GM21515 (cell line): ENCODE measurements at regions not wholly inside any gene's neighbourhood (a gene's known extent, or its start where the extent isn't known, plus 50 kb on each side); places are given as distances from the start of the nearest gene placed in this dataset.

Experiments used
- ATAC-seq: cut with Tn5 transposase; IDR thresholded peaks from one replicate; pipeline ENCODE4 v1.9.1; 2021; ENCODE audit not compliant: unreplicated experiment

GRCh38 chr7:114755856-114756255 is 166.0 kb upstream of the MDFIC start:
- no peak for ATAC-seq

DNA sequence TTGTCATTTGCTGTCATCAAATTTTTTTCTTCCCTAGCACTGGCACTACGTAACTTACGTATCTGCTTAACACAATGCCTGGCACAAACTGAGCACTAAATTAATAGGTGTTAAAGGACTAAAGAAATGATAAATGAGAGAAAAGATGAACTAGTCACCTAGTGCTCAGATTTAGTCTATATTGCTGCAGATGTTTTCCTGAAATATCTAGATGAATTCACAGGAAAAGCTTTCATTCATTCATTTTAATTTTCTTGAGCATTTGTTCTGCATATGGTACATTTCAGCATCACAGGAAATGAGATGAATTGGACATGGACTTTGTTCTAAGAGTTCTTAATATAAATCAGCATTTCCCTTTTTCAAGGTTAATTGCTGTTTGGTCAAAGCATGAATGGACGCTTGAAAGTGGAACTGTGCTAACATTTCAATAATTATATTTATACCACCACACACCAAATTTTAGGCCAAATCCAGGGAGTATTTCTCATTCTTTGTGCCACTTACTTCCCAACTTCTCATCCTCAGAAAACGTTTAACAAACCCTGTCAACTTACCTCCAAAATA is 163.2 kb upstream of the MDFIC start:
- ATAC-seq = no peak

DNA sequence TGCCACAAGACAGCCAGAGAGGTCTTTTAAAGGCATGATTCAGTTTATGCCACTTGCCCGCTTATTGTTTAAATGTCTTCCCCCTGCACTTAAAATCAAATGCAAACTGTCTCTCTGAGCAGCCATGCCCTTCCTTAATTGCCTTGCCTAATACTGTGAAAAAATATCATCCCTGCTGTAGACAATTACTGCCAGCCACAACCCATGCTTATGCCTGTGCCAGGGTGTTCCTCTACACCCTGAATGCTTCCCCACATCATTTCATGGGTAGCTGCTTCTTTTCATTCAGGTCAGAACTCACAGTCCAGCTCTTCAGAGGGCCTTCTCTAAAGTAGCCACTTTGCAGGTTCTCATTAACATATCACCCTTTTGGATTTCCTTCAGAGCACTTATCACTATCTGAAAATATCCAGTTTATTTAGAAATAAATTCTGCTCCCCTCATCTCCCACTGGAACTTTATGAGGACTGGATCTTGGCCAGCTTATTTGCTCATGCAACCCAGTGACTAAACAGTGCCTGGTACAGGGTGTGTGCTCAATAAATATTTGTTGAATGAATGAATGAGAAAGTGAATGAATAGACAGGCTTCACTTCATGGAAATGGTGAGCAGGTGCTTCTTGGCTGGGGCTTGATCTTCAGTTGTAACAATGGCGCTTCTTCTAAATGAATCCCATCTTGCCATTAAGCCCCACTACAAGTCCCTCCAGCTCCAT is 162.4 kb upstream of the MDFIC start:
- ATAC-seq = no peak

- no peak for ATAC-seq
Measured at GRCh38 chr7:114760477-114760876, 161.4 kb upstream of the MDFIC start.

GRCh38 chr7:114761973-114762372 is 159.9 kb upstream of the MDFIC start:
- no peak for ATAC-seq

DNA sequence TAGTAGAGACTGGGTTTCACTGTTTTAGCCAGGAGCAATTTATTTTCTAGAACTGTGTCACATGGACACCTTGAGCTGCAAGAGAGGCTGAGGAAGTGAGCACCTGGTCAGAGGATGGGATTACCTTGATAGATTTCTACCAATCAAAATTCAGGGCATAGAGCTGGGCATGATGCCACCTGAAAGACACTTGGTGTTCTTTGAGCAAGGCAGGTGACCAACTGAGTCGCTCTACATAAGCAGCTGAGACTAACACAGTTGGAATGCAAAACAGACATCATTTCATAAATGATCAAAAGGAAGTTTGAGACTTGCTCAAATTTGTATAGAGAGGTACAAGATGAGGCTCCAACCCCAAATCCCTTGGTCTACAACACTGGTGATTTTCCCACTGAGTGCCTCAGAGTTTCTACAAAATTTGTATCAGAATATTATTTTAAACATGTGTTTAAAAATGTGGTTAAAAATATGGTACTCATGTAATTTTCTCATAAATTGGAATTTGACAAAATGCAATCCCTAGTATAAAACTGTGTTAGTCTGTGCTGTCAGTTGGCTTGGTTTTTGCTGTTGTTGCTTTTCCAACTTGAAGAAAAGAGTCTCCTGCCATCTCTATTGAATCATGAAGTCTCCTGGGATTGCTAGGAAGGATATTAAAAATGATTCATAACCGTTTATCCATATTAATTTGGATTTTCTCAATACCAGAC is 156.4 kb upstream of the MDFIC start:
- no peak for ATAC-seq

DNA sequence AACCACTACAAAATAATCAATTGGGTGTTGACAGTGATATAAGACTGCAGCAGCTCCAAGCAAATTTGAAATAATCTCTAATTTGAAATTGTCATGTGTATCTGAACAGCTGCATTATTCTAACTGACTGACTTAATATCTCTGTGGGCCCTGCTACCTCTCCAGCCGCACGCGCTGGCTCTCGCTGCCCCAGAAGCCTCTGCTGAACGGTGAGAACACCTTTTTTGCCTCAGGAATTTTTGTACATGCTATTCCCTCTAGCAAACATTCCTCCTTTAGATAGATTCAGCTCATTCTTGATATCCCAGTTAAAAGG is 155.9 kb upstream of the MDFIC start:
- no peak for ATAC-seq

- no peak for ATAC-seq
Measured at GRCh38 chr7:114777288-114777687, 144.6 kb upstream of the MDFIC start.

GRCh38 chr7:114783508-114783907 is 138.4 kb upstream of the MDFIC start:
- ATAC-seq = no peak

- no peak for ATAC-seq
Measured at GRCh38 chr7:114784177-114784576, 137.7 kb upstream of the MDFIC start.

DNA sequence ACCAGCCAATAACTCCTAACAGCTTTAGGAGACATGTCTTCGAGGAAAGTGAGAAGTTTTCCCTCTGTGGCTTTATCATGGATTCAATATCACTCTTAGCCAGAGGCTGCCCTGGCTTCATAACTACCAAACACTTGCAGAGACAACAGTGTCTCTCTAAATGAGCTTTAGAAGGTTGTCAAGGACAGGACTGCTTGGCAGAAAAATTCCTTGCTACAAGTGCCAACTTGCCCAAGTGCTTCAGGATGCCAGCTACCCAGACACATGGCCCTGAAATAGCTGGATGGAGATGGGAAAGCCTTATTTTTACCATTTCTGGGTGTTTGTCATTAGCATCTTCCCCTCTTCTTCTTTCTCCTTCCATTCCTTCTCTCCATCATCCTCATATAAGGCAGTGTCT is 137.1 kb upstream of the MDFIC start:
- ATAC-seq = no peak

DNA sequence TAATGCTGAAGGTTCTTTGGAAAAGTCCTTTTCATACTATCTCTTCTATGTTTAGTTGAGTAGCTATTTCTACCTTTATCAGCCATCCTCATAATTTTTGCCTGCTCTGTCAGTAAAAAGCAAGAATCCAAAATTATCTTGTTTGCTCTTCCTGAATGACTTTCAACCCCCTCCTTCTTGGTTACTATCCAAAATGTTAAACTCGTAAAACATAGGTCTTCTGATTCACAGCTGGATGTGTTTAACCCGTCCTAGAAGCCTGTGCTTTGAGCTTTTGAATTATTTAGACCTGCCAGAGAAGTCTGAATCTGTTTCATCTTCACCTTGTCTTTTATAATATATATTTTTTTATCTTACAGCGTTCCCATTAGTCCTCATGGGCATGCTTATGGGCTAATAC is 136.4 kb upstream of the MDFIC start:
- ATAC-seq = no peak

DNA sequence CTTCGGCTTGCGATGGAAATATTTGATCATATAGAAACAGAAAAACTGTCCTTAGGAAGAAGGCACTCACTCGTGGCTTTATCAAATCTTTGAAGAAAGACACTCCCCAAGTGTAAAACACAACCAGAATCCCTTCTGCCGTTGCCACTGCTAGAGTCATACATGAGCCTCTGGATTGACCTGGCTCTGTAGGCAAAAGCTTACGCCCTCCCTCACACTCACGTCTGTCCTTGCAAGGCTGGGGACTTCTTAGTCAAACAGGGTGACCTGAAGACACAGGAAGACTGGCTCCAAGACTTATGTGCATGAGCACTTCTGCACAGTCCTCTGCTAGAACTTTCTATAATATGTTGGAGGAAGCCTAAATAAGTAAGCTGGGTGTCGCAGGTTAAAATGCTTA is 135.4 kb upstream of the MDFIC start:
- no peak for ATAC-seq

GRCh38 chr7:114787556-114787955 is 134.3 kb upstream of the MDFIC start:
- no peak for ATAC-seq

DNA sequence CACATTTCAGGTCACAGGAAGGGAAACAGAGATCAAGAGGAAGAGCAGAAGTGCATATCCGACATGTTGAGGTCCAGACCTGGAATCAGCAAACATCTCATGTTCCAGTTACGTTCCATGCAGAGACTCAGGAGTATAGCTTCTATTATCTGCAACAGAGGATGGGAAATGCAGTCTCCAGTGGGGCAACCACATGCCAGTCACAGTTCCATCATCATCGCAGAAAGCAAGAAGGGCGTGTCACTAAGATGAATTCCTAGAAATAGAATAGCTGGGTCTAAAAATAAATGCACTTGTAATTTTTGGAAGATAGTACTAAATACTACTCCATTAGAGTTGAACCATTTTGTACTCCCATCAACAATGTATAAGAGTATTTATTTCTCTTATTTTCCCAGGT is 133.2 kb upstream of the MDFIC start:
- no peak for ATAC-seq

- ATAC-seq = no peak
Measured at GRCh38 chr7:114789161-114789560, 132.7 kb upstream of the MDFIC start.

DNA sequence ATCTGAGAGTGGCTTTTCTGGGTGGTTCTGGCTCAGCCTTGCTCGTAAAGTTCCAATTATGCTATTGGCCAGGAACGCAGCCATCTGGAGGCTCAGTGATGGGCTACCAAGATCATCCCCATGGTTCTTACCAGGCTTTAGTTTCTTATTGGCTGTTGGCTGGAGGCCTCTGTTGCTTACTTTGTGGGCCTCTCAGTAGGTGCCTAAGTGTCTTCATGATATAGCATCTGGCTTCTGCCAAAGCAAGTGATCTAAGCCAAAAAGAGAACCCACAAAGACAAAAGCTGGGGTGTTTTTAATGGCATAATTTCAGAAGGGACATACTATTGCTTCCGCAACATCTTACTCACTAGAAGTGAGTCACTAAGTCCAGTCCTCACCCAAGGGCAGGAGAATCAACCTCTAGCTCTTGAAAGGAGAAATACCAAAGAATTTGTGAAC is 132.0 kb upstream of the MDFIC start:
- no peak for ATAC-seq

DNA sequence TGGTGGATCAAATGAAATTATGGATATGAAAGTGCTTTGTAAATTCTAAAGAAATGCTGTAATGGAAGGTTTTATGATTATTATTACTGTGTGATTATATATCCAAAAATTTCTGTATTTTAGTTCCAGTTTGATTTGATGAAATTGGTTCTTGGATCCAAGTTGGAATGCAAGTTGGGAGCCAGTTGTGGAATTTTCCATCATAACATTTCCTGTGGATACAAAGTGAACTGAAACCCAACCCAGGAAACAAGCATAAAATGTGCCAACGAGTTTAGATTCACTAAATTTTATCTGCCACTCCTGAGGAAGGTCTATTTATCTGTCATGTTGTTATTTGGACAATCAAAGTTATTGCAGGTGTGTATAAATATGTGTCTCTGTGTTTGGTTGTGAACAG is 131.4 kb upstream of the MDFIC start:
- ATAC-seq = no peak

DNA sequence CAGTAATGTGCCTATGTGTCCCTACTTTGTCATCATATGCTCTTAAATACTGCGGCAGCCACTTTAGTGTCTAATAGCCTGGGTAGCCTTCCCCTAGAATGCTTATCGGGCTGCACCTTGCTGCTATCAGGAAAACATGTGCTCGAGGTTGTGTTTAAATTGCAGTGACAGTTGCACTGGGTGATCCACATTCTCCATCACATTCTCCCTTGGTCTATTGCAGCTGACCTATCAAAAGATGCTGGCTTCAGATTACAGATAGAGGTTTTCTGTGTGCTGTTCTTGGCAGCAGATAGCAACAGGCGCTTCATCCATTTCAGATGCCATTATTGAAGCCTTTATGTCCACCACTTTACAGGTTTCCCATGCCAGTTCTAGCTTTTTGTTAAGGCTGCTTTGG is 130.1 kb upstream of the MDFIC start:
- no peak for ATAC-seq

DNA sequence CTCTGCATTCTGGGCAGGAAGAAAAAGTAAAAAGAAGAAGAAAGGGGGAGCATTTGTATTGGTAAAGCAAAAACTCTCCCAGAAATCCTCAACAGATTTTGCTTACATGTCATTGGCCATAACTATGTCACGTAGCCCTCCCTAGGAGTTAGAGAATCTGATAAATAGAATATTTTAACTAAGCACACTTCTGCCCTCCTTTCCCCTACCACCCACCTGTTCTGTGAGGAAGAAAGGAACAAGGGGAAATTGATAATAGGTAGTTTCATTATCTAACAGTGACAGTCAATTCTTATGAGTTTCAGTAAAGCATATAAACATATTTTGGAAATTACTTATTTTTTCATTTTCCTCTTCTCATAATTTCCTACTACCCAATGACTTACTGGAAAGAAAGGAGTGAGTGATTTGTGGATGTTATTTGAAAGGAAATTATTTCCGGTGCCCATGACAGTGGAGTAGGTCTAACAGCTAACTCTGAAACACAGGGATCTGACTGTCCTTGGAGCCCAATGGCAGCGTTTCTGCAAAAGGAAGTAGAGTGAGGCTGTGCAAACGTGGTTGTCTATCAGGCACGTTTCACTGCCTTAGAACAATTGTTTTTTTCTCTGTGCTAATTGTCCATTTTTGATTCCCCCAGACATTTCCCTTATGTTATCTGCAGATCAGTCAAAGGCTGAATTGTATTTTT is 128.6 kb upstream of the MDFIC start:
- no peak for ATAC-seq

GRCh38 chr7:114795475-114795874 is 126.4 kb upstream of the MDFIC start:
- no peak for ATAC-seq

GRCh38 chr7:114799628-114800028 is 122.3 kb upstream of the MDFIC start:
- no peak for ATAC-seq
